Thyroid gland (tissue), 4 donors: ENCODE measurements at regions not wholly inside any gene's neighbourhood (a gene's known extent, or its start where the extent isn't known, plus 50 kb on each side); places are given as distances from the start of the nearest gene placed in this dataset.

Experiments
- DNase-seq, 2 donors: peaks; one replicate each; pipeline ENCODE4 v3.0.0-alpha.2; 2019
- H3K27ac ChIP-seq, 3 donors: fragments of 200-600 bp; sonication (generic); 1 replicate in 2 of 3; 2 replicates in 1 of 3; pipeline ENCODE4 v1.5.1; 2016 to 2019; ENCODE audit warnings: mild to moderate bottlenecking in 1 of 3, moderate library complexity in 1 of 3
- H3K27me3 ChIP-seq: fragments of 200-600 bp; sonication (generic); one replicate; pipeline ENCODE4 v1.5.1; 2019
- H3K36me3 ChIP-seq, 2 donors: fragments of 200-600 bp; sonication (generic); one replicate each; pipeline ENCODE4 v1.5.1; 2016 to 2019
- H3K4me1 ChIP-seq, 2 donors: fragments of 200-600 bp; sonication (generic); one replicate each; pipeline ENCODE4 v1.5.1; 2017 to 2019
- H3K4me3 ChIP-seq, 3 donors: fragments of 200-600 bp; sonication (generic); replicated peaks in 1 of 3; 1 replicate in 2 of 3; 2 replicates in 1 of 3; pipeline ENCODE4 v1.5.1; 2016; ENCODE audit warnings: mild to moderate bottlenecking in 1 of 3
- H3K9me3 ChIP-seq: fragments of 200-600 bp; sonication (generic); one replicate; pipeline ENCODE4 v1.5.1; 2017
- POLR2A ChIP-seq, 2 donors: fragments of 450-650 bp; IDR thresholded peaks; one replicate each; pipeline ENCODE4 v1.6.1; 2017; ENCODE audit warnings: antibody characterized with exemption in 2 of 2, mild to moderate bottlenecking in 2 of 2, moderate library complexity in 1 of 2
- WGBS, 2 donors: methylation state at CpG; one replicate each; pipeline ENCODE4 v1.1.5; 2017; 5-methylcytosine and 5-hydroxymethylcytosine counted together
- intact Hi-C: fragments of 100-400 bp; cut with DNase I; formaldehyde crosslinking; loops from one replicate; pipeline ENCODE4 v1.15.1; 2023
- TF ChIP-seq, protein P1 (sequence below), 6 experiments: fragments of 200-600 bp in 3 of 6; fragments of 450-650 bp in 3 of 6; sonication (generic) in 3 of 6; IDR thresholded peaks; one replicate each; pipeline ENCODE4 v1.5.1; 2016 to 2019; ENCODE audit warnings: antibody characterized with exemption in 6 of 6, mild to moderate bottlenecking in 2 of 6, inconsistent platforms in 1 of 6, moderate library complexity in 1 of 6

DNA sequence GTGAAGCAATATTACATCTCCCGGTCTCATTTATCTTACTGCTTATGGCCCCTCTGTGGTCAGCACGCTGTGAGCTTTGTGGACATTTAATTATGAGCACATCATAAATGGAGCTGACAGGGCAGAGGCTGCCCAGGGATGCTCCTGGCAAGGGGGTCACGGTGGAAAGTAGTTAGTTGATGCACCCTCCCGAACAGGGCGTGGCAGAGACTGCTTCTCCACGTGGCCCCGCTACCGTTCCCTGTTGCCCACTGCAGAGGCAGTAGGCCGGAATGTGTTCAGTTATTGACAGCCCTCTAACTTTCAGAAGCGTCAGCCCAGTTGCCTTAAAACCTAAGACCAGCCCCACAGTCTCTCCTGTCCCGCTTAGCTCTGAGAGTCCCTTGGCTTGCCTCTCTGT, 180.3 kb upstream of the ZNF507 start:
- no peak for TF ChIP-seq POLR2A (IDR thresholded peaks at IDR 0.05)
- TF ChIP-seq, protein P1, sequence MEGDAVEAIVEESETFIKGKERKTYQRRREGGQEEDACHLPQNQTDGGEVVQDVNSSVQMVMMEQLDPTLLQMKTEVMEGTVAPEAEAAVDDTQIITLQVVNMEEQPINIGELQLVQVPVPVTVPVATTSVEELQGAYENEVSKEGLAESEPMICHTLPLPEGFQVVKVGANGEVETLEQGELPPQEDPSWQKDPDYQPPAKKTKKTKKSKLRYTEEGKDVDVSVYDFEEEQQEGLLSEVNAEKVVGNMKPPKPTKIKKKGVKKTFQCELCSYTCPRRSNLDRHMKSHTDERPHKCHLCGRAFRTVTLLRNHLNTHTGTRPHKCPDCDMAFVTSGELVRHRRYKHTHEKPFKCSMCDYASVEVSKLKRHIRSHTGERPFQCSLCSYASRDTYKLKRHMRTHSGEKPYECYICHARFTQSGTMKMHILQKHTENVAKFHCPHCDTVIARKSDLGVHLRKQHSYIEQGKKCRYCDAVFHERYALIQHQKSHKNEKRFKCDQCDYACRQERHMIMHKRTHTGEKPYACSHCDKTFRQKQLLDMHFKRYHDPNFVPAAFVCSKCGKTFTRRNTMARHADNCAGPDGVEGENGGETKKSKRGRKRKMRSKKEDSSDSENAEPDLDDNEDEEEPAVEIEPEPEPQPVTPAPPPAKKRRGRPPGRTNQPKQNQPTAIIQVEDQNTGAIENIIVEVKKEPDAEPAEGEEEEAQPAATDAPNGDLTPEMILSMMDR (IDR thresholded peaks at IDR 0.05): no peak
- DNase-seq: no peak
- Histone ChIP-seq H3K4me1 (no peaks in the 10 kb centered on the region), H3K9me3 (no peaks in the 10 kb centered on the region), H3K36me3 (no peaks in the 10 kb centered on the region), H3K4me3 (no peak overlapping the region), H3K27me3 (no peaks in the 10 kb centered on the region), H3K27ac (no peak overlapping the region)
- intact Hi-C loops: no loop called here
- 71 to 80% methylated on average over 11 of the region's 11 CpGs for WGBS, 2 donors

- Histone ChIP-seq H3K27me3 (no peaks in the 10 kb centered on the region), H3K4me3 (no peak overlapping the region), H3K27ac (no peak overlapping the region), H3K36me3 (no peaks in the 10 kb centered on the region), H3K4me1 (no peaks in the 10 kb centered on the region), H3K9me3 (no peaks in the 10 kb centered on the region)
- no peak for DNase-seq
- WGBS, 2 donors: 65 to 79% methylated on average over 16 of the region's 16 CpGs
- no peak for TF ChIP-seq POLR2A (IDR thresholded peaks at IDR 0.05)
- TF ChIP-seq, protein P1 (IDR thresholded peaks at IDR 0.05): no peak
- intact Hi-C loops: no loop called here
These were observed 179.7 kb upstream of the ZNF507 start for GRCh38 chr19:32165750-32166149.

- no peaks in the 10 kb centered on the region for H3K9me3 ChIP-seq
- intact Hi-C loops: no loop called here
- DNase-seq: no peak
- no peaks in the 10 kb centered on the region for H3K36me3 ChIP-seq
- 58 to 60% methylated on average over 9 of the region's 9 CpGs for WGBS, 2 donors
- H3K27ac ChIP-seq: no peak overlapping the region
- TF ChIP-seq, protein P1 (IDR thresholded peaks at IDR 0.05): no peak
- TF ChIP-seq POLR2A (IDR thresholded peaks at IDR 0.05): no peak
- H3K27me3 ChIP-seq: no peaks in the 10 kb centered on the region
- H3K4me3 ChIP-seq: no peak overlapping the region
- no peaks in the 10 kb centered on the region for H3K4me1 ChIP-seq
These were observed 179.2 kb upstream of the ZNF507 start for GRCh38 chr19:32166238-32166637.

DNA sequence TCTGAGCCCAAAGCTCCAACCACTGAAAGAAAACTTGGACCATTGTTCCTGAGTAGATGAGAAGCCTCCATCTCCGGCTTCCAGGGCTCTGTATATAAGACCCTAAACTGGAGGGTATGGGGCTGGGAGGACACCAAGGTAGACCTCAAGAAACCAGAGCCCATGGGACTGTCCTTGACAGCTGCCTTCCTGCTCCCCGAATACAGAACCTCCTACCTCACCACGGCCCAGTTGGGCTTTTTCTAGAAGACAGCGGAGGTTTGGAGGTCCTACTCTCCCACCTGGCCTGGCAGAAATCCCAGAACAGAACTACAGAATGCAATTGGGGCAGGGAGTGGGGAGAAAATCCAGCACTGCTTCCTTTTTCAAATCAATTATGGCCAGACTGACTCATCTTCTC, 177.3 kb upstream of the ZNF507 start:
- DNase-seq: no peak
- H3K9me3 ChIP-seq: no peaks in the 10 kb centered on the region
- H3K27ac ChIP-seq: no peak overlapping the region
- H3K36me3 ChIP-seq: no peaks in the 10 kb centered on the region
- 79 to 84% methylated on average over 4 of the region's 4 CpGs for WGBS, 2 donors
- no peaks in the 10 kb centered on the region for H3K27me3 ChIP-seq
- intact Hi-C loops: no loop called here
- TF ChIP-seq POLR2A (IDR thresholded peaks at IDR 0.05): no peak
- TF ChIP-seq, protein P1 (IDR thresholded peaks at IDR 0.05): no peak
- no peak overlapping the region for H3K4me3 ChIP-seq
- H3K4me1 ChIP-seq: no peaks in the 10 kb centered on the region

- TF ChIP-seq, protein P1 (IDR thresholded peaks at IDR 0.05): no peak
- no peak for TF ChIP-seq POLR2A (IDR thresholded peaks at IDR 0.05)
- intact Hi-C loops: no loop called here
- Histone ChIP-seq H3K27ac (no peak overlapping the region), H3K27me3 (no peaks in the 10 kb centered on the region), H3K36me3 (no peaks in the 10 kb centered on the region), H3K4me3 (no peak overlapping the region), H3K9me3 (no peaks in the 10 kb centered on the region), H3K4me1 (no peaks in the 10 kb centered on the region)
- WGBS, 2 donors: 75 to 86% methylated on average over 4 to 5 of the region's 5 CpGs
- no peak for DNase-seq
These were observed 176.8 kb upstream of the ZNF507 start for GRCh38 chr19:32168606-32169005.
